H54 (cell line): ENCODE measurements at regions not wholly inside any gene's neighbourhood (a gene's known extent, or its start where the extent isn't known, plus 50 kb on each side); places are given as distances from the start of the nearest gene placed in this dataset.

Experiments used
- DNase-seq: peaks from one replicate; pipeline ENCODE4 v3.0.0; 2011; ENCODE audit warnings: low spot score, mixed read lengths; ENCODE audit not compliant: insufficient read length
- FAIRE-seq: peaks from 3 replicates; lab custom pipeline; 2011; peaks lifted over from hg19 to GRCh38; lab: Jason Lieb, UNC
- POLR2A ChIP-seq: IDR thresholded peaks from 2 replicates; pipeline ENCODE4 v1.6.1; 2011; ENCODE audit warnings: low read depth, mild to moderate bottlenecking, low read length

GRCh38 chr5:53424686-53425615 is 55.5 kb upstream of the FST start:
- no peak for TF ChIP-seq POLR2A
- FAIRE-seq (no peak), DNase-seq (no peak)

GRCh38 chr5:53425687-53426511 is 54.5 kb upstream of the FST start:
- no peak for FAIRE-seq

GRCh38 chr5:53426512-53426830 is 54.0 kb upstream of the FST start:
- no peak for TF ChIP-seq POLR2A
- DNase-seq (no peak), FAIRE-seq (no peak)

More at GRCh38 chr5:53425687-53426511, 54.5 kb upstream of the FST start:
- no peak for TF ChIP-seq POLR2A
- DNase-seq: no peak

DNA sequence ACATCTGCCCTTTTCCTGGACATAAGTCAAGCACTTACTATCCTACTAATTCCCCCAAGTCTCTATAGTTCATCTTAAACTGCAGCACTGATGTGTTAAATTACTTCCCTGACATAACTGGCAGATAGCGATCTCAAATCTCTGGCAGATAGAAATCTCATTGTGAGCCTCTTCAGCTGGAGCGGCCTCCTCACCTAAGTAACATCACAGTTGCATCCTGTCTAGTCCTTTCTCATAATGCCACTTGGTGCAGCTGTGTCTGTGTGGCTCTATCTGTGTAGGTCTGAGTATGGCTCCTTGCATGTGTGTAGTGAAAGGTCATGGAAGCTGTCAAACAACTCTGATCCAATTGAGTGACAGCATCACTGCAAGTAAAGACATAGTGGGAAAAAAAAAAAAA is 53.6 kb upstream of the FST start:
- TF ChIP-seq POLR2A: no peak
- FAIRE-seq: no peak
- DNase-seq: no peak

GRCh38 chr5:53427965-53428364 is 52.5 kb upstream of the FST start:
- no peak for TF ChIP-seq POLR2A
- FAIRE-seq: no peak

GRCh38 chr5:53429706-53430105 is 50.7 kb upstream of the FST start:
- FAIRE-seq (no peak), DNase-seq (no peak)
- no peak for TF ChIP-seq POLR2A

More at GRCh38 chr5:53427965-53428364, 52.5 kb upstream of the FST start:
- DNase-seq: no peak

DNA sequence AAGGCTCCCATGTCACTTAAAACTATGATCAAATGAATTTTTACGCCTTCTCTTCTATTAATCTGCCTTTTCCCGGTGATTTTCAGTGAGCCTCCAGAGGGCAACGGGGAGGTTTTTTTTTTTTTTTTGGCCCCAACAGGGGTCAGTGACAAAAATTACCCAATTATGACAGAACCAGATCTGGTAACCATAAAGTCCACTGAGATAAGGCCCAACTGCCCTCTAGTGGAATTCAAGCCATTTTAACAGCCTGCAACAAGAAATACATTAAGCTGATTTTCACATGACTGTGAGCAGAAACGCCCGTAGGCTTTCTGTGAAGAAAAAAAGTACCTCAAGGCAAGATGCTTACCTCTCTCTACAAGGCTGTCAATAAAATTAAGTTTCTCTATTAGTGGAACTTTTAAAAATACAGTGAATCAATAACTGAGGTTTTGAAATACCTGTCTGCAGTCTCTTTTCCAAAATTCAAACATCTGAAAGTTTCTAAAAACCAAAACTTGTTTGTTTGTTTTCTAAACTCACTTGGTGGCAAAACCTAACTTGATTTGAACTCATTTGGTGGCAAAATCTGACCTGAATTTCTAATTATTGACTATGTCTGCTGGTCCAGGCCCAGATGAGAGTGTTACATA is 49.7 kb upstream of the FST start:
- TF ChIP-seq POLR2A: no peak
- FAIRE-seq (peak; percentile 36), DNase-seq (no peak)
